ENCODE measurements at regions not wholly inside any gene's neighbourhood (a gene's known extent, or its start where the extent isn't known, plus 50 kb on each side); places are given as distances from the start of the nearest gene placed in this dataset.

DNA sequence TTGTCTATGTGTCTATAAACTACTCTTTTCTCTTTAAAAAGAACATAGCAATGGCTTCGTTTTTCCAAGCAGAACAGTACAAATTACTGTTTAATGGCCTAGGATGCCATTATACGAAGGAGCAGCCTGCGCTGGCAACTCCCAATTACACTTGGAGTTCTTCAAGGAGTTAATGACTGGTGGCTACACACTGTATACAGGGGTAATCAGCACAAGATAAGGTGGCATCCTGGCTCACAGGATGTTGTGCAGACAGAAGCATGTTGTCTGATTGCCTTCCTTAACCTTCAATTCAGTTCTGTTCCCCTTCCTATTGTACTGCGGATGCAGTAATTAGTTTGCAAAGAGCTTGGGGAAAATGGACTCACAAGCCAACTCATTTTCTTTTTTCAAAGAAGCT lies 250.7 kb upstream of the ROBO2 start:
- no peak for DNase-seq (ENCODE audit: low read depth in 2 of 2)

DNA sequence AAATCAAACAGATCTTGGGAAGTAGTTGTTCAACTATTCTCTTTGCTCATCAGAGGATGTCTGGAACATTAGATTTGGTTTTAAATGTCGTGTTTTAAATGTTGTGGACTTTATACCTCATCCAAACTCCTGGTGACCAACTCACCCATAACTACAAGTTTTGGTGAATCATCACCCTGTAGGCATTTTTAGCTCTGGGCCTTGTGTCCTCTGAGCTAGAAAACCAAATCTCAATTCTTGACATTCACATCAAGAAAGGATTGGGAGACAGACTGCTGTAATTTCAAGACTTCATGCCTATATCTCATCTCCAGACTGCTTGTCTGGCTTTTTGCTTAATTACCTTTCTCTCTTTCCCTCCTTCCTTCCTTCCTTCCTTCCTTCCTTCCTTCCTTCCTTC lies 228.5 kb upstream of the ROBO2 start:
- DNase-seq (ENCODE audit: low read depth in 2 of 2) = no peak

DNA sequence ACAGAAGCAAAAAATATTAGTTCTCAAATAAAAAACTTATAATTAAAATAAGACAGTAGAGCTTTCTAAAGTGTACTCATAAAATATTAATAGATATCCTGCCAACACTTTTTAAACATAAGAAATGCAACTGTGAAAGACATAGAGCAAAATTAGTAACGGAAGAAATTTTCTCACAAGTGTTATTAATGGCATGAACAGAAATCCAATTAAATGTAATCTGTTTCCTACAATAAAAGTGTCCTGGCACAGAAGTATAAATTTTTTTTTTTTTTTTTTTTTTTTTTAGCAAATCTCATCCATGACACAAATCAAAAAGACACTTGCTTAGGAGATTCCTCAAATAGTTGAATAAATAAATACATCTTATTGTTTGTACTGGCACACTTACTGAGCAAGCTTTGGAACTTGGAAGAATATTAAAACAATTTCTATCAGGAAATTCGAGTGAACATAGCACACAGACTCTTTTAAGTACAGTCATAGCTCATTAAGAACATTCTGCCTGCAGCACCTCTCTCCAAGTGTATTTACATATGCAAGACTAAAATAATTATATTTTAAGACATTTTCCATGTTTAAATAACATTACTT lies 227.2 kb upstream of the ROBO2 start:
- DNase-seq (ENCODE audit: low read depth in 2 of 2) = no peak

DNA sequence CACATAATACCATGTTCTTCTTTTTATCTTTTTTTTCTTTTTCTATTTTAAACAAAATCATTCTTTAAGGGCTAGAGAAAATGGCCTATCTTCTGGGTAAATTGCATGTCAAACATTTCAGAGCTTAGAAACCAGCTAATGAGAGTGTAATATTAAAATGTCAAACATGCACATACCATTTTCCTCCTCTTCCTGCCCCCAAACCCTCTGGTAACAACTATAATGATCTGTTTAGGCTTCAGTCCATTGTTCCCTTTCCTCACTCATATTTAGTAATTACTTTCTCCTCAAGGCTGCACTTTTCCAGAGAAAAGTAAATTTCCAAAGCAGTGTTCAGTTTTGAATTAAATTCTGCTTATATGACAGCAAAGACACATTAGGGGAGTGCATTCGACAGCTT lies 224.3 kb upstream of the ROBO2 start:
- DNase-seq (ENCODE audit: low read depth in 2 of 2) = no peak

DNA sequence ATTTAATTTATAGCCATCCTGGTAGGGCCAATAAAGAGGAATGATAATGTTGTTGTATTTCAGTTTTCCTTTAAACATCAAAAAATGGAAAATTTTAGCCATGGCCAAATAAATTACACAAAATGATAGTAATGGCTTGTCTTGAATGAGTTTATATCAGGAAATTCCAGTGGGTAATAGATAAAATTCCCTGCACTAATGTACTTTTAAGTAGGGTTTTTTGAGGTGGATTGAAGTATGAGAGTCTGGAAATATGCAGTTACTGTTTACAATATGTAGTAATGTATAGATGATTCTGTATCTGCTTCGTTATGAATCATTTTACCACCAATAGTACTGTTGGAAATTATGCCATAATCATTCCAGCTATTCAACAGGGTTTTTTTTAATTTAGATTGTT lies 219.4 kb upstream of the ROBO2 start:
- DNase-seq (ENCODE audit: low read depth in 2 of 2) = no peak

DNA sequence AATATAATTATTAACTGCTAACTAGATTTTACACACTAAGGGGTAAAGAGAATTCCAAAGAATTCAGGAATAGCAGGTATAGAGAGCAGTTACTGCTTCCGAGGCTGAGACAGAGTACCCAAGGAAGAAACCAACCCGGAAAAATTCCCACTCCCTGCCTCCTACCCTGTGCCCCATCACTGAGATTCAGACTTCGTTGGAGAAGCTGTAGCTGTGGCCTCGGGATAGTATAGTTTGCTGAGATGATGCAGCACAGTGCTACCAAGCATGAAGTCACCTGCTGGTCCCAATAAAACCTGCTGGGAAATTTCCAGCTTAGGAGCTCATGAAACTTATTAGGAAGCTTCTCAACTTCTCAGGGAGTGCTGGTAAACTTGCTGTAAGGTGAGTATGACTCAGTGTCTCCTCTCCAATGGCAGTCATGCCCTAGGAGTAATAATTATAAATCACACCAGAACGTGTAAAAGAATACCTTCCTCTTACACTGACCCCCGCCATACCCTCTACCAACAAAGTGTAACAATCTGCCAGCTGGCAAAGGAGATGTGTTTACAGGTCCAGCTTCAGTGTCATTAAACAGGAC lies 215.2 kb upstream of the ROBO2 start:
- DNase-seq (ENCODE audit: low read depth in 2 of 2) = no peak

DNA sequence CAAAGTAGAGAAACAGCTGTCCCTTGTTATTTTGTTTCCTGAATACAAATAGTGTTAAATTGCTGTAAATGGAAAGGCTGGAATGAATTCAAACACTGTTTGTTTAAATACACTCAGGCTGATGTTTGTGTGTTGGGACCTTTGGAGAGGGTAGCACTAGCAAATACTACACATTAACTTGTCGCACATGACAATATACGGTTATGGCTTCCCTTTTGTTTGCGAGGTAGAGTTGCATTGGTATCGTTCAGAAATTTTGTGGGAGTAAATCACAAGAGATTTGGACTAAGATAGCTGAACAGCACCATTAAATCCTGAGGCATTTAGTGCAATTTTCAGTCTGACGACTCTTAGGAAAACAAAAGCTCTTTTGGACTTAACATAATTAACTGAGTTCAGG lies 213.0 kb upstream of the ROBO2 start:
- no peak for DNase-seq (ENCODE audit: low read depth in 2 of 2)

DNA sequence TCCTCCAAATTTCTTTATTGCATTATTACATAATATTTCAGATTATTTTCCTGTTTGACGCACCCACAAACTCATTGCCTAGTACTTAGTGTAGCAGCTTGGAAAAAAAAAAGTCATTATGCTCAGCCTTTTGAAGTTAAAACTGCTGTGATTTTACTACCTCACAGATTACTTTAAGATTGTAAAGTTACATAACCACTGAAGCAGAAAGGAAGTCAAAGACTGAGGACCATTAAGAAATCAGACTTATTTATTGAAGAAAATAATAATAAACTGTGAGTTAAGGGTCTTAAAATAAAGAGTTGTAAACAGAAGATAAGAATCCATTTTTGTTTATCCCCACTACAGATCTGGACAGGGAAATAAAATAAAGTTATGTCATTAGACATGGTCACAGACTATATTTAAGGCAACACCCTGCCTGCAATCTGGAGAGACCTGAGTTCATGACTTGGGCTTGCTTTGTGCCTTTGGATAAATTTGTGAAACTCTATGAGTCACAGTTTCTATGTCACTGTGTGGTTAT lies 212.1 kb upstream of the ROBO2 start:
- no peak for DNase-seq (ENCODE audit: low read depth in 2 of 2)

DNA sequence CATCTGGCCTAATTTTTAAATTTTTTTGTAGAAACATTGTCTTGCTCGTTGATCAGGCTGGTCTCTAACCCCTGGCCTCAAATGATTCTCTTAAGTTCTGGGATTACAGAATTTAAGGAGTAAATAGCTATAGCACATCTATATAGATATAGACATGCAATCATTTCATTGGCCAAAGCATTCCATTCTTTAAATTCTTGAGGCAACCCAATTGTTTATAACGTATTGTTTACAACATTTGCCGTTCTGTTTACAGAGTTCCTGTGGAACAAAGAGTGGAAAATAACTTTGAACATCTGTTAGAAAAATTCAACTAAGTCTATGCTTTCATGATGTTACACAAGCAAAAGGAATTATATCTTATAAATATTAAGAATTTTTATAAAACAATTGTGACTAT lies 205.2 kb upstream of the ROBO2 start:
- no peak for DNase-seq (ENCODE audit: low read depth in 2 of 2)

DNA sequence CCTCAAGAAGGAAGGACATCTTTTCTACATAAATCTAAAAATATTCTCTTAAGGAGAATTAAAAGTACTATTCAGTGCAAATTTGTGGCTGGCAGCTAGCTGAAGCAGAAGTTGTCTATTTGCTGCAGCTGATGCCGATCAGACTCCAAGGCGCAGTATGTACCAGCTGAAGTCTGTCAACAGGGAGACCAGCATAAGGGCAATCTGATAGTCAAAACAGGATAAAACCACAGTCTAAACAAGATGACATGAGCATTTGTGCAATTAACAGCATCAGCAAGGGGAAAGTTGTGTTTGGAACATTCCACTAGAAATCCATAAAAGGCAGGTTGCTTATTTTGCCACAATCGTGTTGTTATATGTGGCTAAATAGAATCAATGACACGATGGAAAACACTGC lies 198.2 kb upstream of the ROBO2 start:
- no peak for DNase-seq (ENCODE audit: low read depth in 2 of 2)

DNA sequence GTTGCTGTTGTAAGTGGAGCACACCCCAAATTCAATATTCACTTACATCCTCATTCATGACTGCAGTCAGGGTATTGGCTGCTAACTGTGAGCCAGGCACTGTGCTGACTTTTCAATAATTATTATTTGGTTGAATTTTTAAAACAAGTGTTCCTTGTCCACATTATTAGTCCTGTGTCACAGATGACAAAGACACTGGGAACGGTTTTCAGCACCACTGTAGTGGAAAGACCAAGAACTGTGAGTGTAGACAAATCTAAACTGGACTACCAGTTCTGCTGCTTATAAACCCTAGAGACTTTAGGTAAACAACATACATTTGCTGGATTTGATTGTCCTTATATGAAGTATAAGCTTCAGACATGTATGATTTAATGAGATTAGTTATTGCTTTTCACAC lies 197.7 kb upstream of the ROBO2 start:
- no peak for DNase-seq (ENCODE audit: low read depth in 2 of 2)

DNA sequence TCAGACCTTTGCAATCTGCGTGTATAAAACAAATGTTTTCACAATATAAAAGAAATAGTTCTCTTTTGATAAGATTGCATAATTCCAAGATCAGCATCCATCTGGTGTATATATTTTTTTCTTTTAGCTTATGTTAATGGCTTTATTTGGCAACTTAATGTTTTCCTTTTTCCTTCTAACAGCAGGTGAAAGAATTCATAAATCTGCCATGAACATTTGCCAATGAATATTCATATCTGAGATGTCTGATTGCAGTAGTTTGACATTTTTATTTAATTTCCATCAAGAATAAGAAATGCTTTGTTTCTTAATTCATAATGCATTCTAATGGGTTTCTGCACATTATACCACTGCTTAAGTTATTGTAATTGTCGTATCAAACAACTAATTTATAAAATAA lies 184.4 kb upstream of the ROBO2 start:
- DNase-seq (ENCODE audit: low read depth in 2 of 2) = no peak

DNA sequence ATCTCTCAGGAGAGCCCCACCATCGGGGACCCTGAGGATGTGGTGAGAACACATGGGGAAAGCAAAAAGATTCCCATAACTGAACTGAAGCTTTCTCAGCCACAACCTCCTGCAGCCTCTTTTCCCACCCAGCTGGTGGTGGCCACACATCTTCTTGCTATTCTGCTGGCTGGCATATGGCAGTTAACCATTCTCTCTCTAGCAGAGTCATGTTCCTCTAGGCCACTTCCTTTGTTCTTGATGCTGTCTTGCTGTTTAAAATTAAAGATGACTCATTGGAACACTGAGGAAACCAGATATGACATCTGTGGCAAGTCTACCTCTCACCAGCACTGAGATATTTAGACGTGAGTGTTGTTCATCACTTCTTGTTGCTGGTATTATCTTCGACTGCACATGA lies 180.3 kb upstream of the ROBO2 start:
- DNase-seq (ENCODE audit: low read depth in 2 of 2) = no peak

DNA sequence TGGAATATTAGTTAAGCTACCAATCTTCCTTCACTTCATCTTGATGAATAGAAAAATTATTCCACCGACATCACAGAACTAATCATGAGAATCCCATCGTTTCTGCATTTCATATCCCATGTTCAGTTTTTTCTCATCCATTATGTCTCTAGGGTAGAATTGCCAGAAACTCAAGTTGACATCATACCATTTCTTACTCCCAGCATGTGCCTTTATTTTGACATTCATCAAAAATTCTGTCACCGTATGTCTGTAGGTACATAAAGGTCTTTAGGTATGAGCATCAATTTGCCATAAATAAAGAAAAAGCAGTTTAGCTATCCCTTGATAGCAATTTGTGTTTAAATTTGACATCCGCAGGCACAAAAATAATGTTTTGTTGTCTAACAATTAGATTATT lies 175.5 kb upstream of the ROBO2 start:
- DNase-seq (ENCODE audit: low read depth in 2 of 2) = no peak

DNA sequence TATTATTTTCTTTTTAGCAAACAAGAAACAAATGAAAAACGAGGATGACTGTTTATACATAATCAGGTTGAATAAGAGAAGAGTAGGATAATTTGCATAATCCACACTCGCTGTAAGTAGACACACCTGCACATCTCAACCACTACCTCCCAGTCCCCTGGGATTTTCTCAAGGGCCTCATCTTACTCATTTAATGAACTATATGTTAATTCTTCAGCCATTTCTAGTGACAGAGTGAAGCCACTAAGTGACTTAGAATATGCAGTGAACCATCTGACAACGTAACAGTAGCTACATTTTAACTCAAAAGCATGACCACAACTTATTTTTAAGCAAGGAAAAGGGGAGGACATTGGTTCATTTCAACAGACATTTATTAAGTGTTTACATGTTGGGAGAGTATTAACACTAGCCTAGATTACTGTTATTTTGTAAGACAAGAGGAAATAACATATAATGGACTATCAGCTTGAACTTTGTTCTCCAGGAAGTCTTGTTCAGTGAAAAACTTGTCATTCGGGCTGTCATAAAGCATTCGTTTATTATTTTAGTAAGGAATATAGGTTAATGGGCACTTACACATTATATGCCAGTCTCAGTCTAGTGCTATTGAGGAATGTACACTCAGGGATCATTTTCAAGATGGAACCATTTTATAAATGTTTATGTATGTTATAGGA lies 173.0 kb upstream of the ROBO2 start:
- DNase-seq (ENCODE audit: low read depth in 2 of 2) = no peak

DNA sequence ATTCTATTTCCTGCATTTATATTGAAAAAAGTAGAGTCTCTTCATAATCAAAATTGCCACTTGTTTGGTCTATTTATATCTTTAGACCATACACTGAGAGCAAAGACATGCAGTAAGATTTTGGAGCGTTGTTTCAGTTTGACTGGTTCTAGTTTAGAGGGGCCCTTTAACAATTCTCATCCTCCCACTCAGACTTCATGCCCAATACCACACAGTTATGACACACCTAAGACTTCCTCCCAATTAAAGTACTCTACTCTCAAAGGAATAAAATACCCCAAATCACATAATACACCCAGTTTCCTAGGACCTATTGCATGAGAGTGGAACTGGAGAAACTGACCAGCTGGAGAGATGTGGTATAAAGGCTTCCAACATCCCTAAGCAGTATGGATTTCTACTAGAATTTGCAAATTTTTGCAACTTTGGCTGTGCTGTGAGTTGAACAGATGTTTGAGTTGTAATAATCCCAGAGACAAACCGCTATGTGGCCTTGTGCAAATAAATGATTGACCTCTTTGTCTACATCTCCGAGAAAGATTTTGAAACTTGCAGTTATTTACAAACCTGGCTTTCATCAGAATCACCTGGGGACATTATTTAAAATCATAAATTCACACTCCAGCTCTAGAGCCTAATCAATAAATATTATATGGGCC lies 170.0 kb upstream of the ROBO2 start:
- DNase-seq (ENCODE audit: low read depth in 2 of 2) = no peak

DNA sequence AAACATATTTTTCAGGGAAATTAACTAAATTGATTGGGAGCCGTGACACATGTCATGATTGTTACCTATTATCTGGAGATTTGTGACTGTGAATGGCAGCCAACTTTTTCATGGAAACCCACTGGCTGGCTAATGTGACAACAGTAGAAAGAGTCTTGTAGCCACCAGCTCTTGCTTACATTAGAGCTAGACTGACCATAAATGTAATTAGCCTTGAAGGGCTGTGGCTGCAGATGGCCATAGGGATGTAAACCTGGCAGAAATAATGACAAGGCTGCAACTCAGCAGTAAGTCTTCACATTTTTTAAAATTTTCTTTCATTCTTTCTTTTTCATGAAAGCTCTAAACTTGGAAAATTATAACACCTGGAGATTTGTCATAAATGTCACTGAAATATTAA lies 168.2 kb upstream of the ROBO2 start:
- DNase-seq (ENCODE audit: low read depth in 2 of 2) = no peak

DNA sequence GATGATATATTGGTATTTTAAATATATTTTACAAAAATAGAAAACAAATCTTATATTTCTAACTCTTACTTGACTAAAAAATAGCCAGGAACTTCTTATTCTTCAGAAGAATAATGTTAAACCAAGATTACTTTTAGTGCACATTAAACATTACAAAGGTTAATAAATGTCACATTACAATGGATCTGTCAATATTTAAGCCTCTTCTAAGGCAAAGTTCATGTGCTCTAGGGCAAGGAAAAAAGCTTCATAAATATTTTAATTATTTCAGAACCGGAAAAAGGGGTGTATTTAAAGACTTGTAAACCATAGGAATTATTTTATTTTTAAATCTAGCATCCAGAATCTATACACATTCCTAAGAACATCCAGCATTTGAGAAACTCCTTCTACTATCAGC lies 166.9 kb upstream of the ROBO2 start:
- no peak for DNase-seq (ENCODE audit: low read depth in 2 of 2)

DNA sequence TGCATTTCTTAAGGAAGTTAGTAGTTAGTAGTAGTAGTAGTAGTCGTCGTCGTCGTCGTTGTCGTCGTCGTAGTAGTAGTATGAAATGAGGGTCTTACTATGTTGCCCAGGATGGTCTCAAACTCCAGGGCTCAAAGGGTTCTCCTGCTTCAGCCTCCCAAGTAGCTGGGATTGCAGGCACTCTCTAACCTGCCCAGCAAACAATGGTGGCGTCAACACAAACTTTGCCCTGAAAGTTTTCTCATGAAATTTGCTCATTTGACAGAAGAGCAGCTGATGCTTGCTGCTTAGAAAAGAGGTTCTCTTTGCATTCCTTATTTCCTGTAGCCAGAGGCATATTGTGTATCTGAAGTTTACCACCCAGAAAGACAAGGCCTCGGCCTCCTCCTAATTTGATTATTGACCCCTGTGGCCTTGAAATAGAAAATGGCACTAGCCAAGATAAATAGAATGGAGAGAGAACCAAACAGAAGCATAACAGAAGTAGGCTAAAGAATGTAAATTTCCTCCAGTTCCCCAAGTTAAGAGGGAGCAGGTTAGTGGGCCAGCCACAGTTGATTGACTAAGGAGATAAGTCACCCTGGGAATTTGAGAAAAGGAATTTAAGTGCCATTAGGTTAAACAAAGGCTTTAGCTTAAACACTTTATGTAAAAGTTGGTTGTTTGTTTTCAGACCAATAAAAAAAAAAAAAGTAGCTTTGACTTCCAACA lies 166.2 kb upstream of the ROBO2 start:
- DNase-seq (ENCODE audit: low read depth in 2 of 2) = no peak

DNA sequence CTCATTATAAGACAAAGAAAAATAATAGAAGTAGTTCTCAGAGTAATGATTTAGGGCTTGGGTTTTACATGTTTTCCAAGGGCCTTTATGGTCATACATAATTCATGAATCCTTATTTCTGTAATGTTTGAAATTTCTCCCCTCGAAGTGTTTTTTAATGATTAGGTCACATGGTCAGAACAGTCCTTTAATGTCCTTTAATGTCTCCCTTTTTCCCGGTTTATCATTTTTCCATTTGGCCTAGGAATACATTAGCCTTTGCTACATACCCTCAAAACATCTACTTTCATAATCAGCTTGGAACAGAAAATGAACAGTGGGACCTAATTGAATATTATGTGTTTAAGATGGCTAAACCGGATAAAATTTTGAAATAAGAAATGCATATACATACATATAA lies 159.9 kb upstream of the ROBO2 start:
- no peak for DNase-seq (ENCODE audit: low read depth in 2 of 2)

DNA sequence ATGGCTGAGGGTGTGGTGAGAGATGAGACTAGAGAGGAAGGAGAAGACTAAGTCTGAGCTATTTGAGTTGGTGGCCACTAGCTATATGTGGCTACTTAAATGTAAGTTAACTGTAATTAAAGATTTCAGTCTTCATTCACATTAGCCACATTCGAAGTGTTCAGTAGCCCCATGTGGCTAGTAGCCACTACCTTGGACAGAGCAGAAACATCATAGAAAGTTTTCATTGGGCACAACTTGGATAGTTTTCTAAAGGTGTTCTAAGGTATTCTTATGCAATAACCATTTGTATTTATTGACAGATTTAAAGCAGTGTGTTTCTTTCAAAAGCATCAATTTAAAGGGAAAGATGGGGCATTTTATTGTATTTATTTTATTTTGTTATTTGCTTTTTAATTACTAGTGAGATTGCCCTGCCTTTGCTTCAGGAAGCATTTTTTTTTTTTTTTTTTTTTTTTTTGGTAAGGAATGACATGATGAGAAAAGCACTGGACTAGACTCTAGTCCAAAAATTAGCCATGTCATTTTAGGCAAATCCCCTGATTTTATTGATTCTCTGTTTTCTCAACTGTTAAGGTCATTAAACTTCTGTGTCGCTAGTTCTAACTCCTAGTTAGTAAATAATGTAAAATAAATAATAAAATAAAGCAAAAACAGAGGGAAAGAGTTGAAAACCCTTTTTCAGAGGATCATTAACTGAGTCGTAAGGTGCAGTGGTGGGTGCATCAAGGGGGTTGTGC lies 153.0 kb upstream of the ROBO2 start:
- no peak for DNase-seq (ENCODE audit: low read depth in 2 of 2)

DNA sequence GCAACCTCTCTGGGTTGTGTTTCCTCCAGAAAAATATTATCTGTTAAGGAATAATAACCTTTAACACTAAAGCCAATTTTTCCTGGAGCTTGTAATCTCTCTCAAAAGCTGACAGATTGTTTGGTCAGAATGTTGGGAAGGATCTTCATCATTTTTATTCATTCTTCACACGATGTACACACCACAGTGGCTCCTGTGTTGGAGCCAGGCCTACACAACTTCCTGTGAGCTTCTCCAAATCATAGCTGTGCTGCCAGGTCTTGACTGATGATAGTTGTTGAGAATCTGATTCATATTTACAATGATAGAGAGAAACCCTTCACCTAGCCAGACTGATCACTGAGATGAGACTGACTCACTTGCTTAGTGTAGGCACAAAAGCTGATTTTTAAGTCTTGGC lies 151.0 kb upstream of the ROBO2 start:
- DNase-seq (ENCODE audit: low read depth in 2 of 2) = no peak
